Erythroblast (primary cell): ENCODE measurements at regions not wholly inside any gene's neighbourhood (a gene's known extent, or its start where the extent isn't known, plus 50 kb on each side); places are given as distances from the start of the nearest gene placed in this dataset.

Experiments
- GATA1 ChIP-seq: IDR thresholded peaks from 2 replicates; pipeline ENCODE4 v1.6.1; 2011; ENCODE audit warnings: low read depth, mild to moderate bottlenecking, control low read depth, low read length, moderate library complexity
- POLR2A ChIP-seq: IDR thresholded peaks from 2 replicates; pipeline ENCODE4 v1.6.1; 2011; ENCODE audit warnings: mild to moderate bottlenecking, low read length

GRCh38 chr2:239532859-239533258, 132.0 kb upstream of the HDAC4 start:
- TF ChIP-seq POLR2A (no peak), GATA1 (no peak)
